SH-SY5Y (cell line): ENCODE measurements at regions not wholly inside any gene's neighbourhood (a gene's known extent, or its start where the extent isn't known, plus 50 kb on each side); places are given as distances from the start of the nearest gene placed in this dataset.

Experiments used
- GATA2 ChIP-seq: IDR thresholded peaks from 2 replicates; pipeline ENCODE4 v1.6.1; 2011; ENCODE audit warnings: mild to moderate bottlenecking, low read depth, low read length
- GATA3 ChIP-seq: IDR thresholded peaks from 2 replicates; pipeline ENCODE4 v1.6.1; 2011; ENCODE audit warnings: low read depth, mild to moderate bottlenecking, low read length, moderate library complexity

GRCh38 chr7:81402227-81402626, 367.6 kb downstream of the HGF start:
- no peak for TF ChIP-seq GATA2
- TF ChIP-seq GATA3: no peak
